Stimulated activated naive CD8-positive, alpha-beta T cell treated with anti-CD3 and anti-CD28 coated beads, Interleukin-15, Interleukin-2, amounts not matched to agents 100 U/mL and 50 U/mL, for 24 hours (primary cell): ENCODE measurements at regions not wholly inside any gene's neighbourhood (a gene's known extent, or its start where the extent isn't known, plus 50 kb on each side); places are given as distances from the start of the nearest gene placed in this dataset.
"Not testable (repeated sequence)": the region's sequence is repeated elsewhere in the genome, so short reads cannot be mapped to it uniquely, and the experiment has no call there.

ENCODE experiments used
- ATAC-seq: fragments of 150-1000 bp; cut with Tn5 transposase; one replicate; pipeline ENCODE4 v1.10.0; 2021
- DNase-seq: peaks from one replicate; pipeline ENCODE4 v3.0.0; 2021

- DNase-seq (no peak), ATAC-seq (no peak)
Measured at GRCh38 chr12:114812384-114812783, 128.4 kb upstream of the TBX3 start.

- ATAC-seq (no peak), DNase-seq (no peak)
Measured at GRCh38 chr12:114809097-114809496, 125.1 kb upstream of the TBX3 start.

- ATAC-seq, DNase-seq: not testable (repeated sequence)
Measured at GRCh38 chr12:114801381-114801780, 117.4 kb upstream of the TBX3 start.

GRCh38 chr12:114800566-114800965, 116.6 kb upstream of the TBX3 start:
- not testable (repeated sequence) for DNase-seq, ATAC-seq

GRCh38 chr12:114799574-114800487, 115.9 kb upstream of the TBX3 start:
- ATAC-seq = no peak

GRCh38 chr12:114794049-114794558, 110.1 kb upstream of the TBX3 start:
- DNase-seq (no peak), ATAC-seq (no peak)

More at GRCh38 chr12:114799574-114800487, 115.9 kb upstream of the TBX3 start:
- DNase-seq = no peak

- ATAC-seq (no peak), DNase-seq (no peak)
Measured at GRCh38 chr12:114790276-114790675, 106.3 kb upstream of the TBX3 start.

GRCh38 chr12:114789821-114790220, 105.8 kb upstream of the TBX3 start:
- no peak for DNase-seq
- no peak for ATAC-seq

- DNase-seq (no peak), ATAC-seq (no peak)
Measured at GRCh38 chr12:114789276-114789675, 105.3 kb upstream of the TBX3 start.

GRCh38 chr12:114784526-114784925, 100.6 kb upstream of the TBX3 start:
- DNase-seq (no peak), ATAC-seq (no peak)

GRCh38 chr12:114783089-114783618, 99.2 kb upstream of the TBX3 start:
- ATAC-seq (no peak), DNase-seq (no peak)

GRCh38 chr12:114780746-114781399, 96.9 kb upstream of the TBX3 start:
- ATAC-seq (no peak), DNase-seq (no peak)

GRCh38 chr12:114779647-114780046, 95.7 kb upstream of the TBX3 start:
- ATAC-seq (no peak), DNase-seq (no peak)

GRCh38 chr12:114779186-114779585, 95.2 kb upstream of the TBX3 start:
- DNase-seq = no peak
- no peak for ATAC-seq

GRCh38 chr12:114776731-114777442, 92.9 kb upstream of the TBX3 start:
- DNase-seq (no peak), ATAC-seq (no peak)

- DNase-seq (no peak), ATAC-seq (no peak)
Measured at GRCh38 chr12:114774699-114775098, 90.7 kb upstream of the TBX3 start.

- no peak for ATAC-seq
- DNase-seq = no peak
Measured at GRCh38 chr12:114774197-114774596, 90.2 kb upstream of the TBX3 start.

- DNase-seq = no peak
- ATAC-seq = no peak
Measured at GRCh38 chr12:114770323-114770722, 86.3 kb upstream of the TBX3 start.

- ATAC-seq (no peak), DNase-seq (no peak)
Measured at GRCh38 chr12:114769634-114770033, 85.7 kb upstream of the TBX3 start.

- DNase-seq (no peak), ATAC-seq (no peak)
Measured at GRCh38 chr12:114767906-114768722, 84.1 kb upstream of the TBX3 start.

GRCh38 chr12:114767084-114767760, 83.2 kb upstream of the TBX3 start:
- ATAC-seq (no peak), DNase-seq (no peak)
